ENCODE measurements at regions not wholly inside any gene's neighbourhood (a gene's known extent, or its start where the extent isn't known, plus 50 kb on each side); places are given as distances from the start of the nearest gene placed in this dataset.
A peak's percentile ranks its signal among the peaks of the same experiment; 100 is the strongest.

DNA sequence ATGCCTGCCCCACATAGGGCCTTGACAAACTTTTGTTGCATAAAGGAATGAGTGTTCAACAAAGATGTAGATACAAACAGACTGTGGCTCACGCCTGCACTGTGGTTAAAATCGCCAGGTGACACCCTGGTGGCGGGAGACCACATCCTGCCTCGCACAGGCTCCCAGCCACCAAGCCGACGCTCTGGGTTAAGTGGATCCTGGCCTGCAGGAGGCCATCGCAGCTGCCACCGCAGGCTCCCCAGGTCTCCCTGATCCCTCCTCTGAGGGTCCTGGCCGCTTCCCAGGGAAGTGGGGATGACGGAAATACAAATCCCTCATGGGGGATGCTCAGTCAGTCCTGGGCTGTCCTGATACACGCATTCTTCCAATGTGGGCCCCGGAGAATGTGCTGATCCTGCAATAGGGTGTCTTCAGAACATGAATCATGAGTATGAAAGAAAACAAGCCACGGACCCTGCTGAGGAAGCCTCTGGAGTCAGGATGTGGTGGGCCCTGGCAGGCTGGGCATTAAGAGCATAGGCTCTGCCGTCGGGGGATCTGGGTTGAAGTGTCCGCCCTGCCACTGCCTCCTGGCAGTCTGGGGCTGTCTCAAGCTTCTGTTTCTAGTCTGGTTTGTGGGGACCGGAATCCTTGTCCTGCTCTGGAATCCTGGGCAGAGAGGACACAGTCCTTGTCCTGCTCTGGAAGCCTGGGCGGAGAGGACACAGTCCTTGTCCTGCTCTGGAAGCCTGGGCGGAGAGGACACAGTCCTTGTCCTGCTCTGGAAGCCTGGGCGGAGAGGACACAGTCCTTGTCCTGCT is 53.5 kb upstream of the BEGAIN start (continued):
- TF ChIP-seq, protein P1, sequence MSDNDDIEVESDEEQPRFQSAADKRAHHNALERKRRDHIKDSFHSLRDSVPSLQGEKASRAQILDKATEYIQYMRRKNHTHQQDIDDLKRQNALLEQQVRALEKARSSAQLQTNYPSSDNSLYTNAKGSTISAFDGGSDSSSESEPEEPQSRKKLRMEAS (IDR thresholded peaks at IDR 0.05; ENCODE audit: low read depth, low read length), result peak; percentile 42; the same call in 1 of the 2 replicates
- TF ChIP-seq MEF2B (IDR thresholded peaks at IDR 0.05; ENCODE audit: partially characterized antibody, poor library complexity, severe bottlenecking) (peak; percentile 13), SMAD1 (IDR thresholded peaks at IDR 0.05; ENCODE audit: low read depth, partially characterized antibody) (no peak), PAX5 (IDR thresholded peaks at IDR 0.05; ENCODE audit: borderline replicate concordance, low read depth, low read length) (peak; percentile 66; the same call in 1 of the 2 replicates), FOS (IDR thresholded peaks at IDR 0.05; ENCODE audit: borderline replicate concordance, extremely low read depth, insufficient read length) (no peak), NKRF (conservative IDR thresholded peaks at IDR 0.05) (no peak), POLR2AphosphoS5 (IDR thresholded peaks at IDR 0.05; ENCODE audit: low read length) (no peak), NBN (IDR thresholded peaks at IDR 0.05) (0 out of 2 replicates have a peak, but pooled peaks have one; percentile 23), SP1 (IDR thresholded peaks at IDR 0.05; ENCODE audit: low read depth, low read length) (no peak), RELB (IDR thresholded peaks at IDR 0.05; ENCODE audit: low read depth) (no peak), NR2C1 (IDR thresholded peaks at IDR 0.05) (no peak), MYB (IDR thresholded peaks at IDR 0.05; ENCODE audit: borderline replicate concordance, low read depth, low read length) (no peak), CBX3 (IDR thresholded peaks at IDR 0.05; ENCODE audit: borderline replicate concordance, low read depth) (no peak), POU2F2 (IDR thresholded peaks at IDR 0.05; ENCODE audit: borderline replicate concordance, low read depth, low read length) (no peak), ZNF384 (IDR thresholded peaks at IDR 0.05; ENCODE audit: borderline replicate concordance, low read depth, low read length) (no peak), ZNF207 (IDR thresholded peaks at IDR 0.05; ENCODE audit: borderline replicate concordance) (no peak), STAT1 (conservative IDR thresholded peaks at IDR 0.05) (no peak), NFXL1 (IDR thresholded peaks at IDR 0.05; ENCODE audit: borderline replicate concordance) (no peak), CBX5 (IDR thresholded peaks at IDR 0.05; ENCODE audit: low read depth) (no peak), SMAD5 (IDR thresholded peaks at IDR 0.05; ENCODE audit: low read depth) (no peak)
- TF ChIP-seq, protein P2, sequence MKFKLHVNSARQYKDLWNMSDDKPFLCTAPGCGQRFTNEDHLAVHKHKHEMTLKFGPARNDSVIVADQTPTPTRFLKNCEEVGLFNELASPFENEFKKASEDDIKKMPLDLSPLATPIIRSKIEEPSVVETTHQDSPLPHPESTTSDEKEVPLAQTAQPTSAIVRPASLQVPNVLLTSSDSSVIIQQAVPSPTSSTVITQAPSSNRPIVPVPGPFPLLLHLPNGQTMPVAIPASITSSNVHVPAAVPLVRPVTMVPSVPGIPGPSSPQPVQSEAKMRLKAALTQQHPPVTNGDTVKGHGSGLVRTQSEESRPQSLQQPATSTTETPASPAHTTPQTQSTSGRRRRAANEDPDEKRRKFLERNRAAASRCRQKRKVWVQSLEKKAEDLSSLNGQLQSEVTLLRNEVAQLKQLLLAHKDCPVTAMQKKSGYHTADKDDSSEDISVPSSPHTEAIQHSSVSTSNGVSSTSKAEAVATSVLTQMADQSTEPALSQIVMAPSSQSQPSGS (IDR thresholded peaks at IDR 0.05; ENCODE audit: low read length), result no peak
- TF ChIP-seq, protein P3, sequence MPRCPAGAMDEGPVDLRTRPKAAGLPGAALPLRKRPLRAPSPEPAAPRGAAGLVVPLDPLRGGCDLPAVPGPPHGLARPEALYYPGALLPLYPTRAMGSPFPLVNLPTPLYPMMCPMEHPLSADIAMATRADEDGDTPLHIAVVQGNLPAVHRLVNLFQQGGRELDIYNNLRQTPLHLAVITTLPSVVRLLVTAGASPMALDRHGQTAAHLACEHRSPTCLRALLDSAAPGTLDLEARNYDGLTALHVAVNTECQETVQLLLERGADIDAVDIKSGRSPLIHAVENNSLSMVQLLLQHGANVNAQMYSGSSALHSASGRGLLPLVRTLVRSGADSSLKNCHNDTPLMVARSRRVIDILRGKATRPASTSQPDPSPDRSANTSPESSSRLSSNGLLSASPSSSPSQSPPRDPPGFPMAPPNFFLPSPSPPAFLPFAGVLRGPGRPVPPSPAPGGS (IDR thresholded peaks at IDR 0.05; ENCODE audit: borderline replicate concordance, insufficient read depth, low read depth, low read length, poor library complexity, severe bottlenecking), result no peak
